CD14-positive monocyte (primary cell): ENCODE measurements at regions not wholly inside any gene's neighbourhood (a gene's known extent, or its start where the extent isn't known, plus 50 kb on each side); places are given as distances from the start of the nearest gene placed in this dataset.
"Not testable (repeated sequence)": the region's sequence is repeated elsewhere in the genome, so short reads cannot be mapped to it uniquely, and the experiment has no call there.

Experiments
- DNase-seq, 3 donors: peaks; one replicate each; pipeline ENCODE4 v3.0.0-alpha.2; 2011 to 2022
- H2AFZ ChIP-seq: 2 replicates; pipeline ENCODE4 v1.6.0; 2012; ENCODE audit warnings: mild to moderate bottlenecking, low read depth, low read length, inconsistent platforms; ENCODE audit not compliant: insufficient read depth, poor library complexity, severe bottlenecking
- H3K27ac ChIP-seq, 2 donors: 1 replicate in 1 of 2; 2 replicates in 1 of 2; pipeline ENCODE4 v1.5.1; 2012 to 2013; ENCODE audit warnings: low read length in 2 of 2, control low read depth in 1 of 2, inconsistent platforms in 1 of 2, low read depth in 1 of 2, mild to moderate bottlenecking in 1 of 2
- H3K27me3 ChIP-seq, 2 donors: one replicate each; pipeline versions ENCODE4 v1.6.0 to v1.6.1; 2011 to 2013; ENCODE audit warnings: low read length in 2 of 2; ENCODE audit not compliant: control insufficient read depth in 2 of 2, insufficient read depth in 2 of 2
- H3K36me3 ChIP-seq, 2 donors: replicated peaks in 1 of 2; 1 replicate in 1 of 2; 2 replicates in 1 of 2; pipeline versions ENCODE4 v1.5.1 to v1.6.1; 2012 to 2013; ENCODE audit warnings: low read length in 2 of 2, control low read depth in 1 of 2, inconsistent platforms in 1 of 2, mild to moderate bottlenecking in 1 of 2; ENCODE audit not compliant: insufficient read depth in 2 of 2, control insufficient read depth in 1 of 2
- H3K4me1 ChIP-seq, 2 donors: 1 replicate in 1 of 2; 2 replicates in 1 of 2; pipeline versions ENCODE4 v1.5.1 to v1.6.1; 2012 to 2013; ENCODE audit warnings: low read length in 2 of 2, control low read depth in 1 of 2, inconsistent platforms in 1 of 2, mild to moderate bottlenecking in 1 of 2, moderate library complexity in 1 of 2; ENCODE audit not compliant: insufficient read depth in 2 of 2, control insufficient read depth in 1 of 2
- H3K4me2 ChIP-seq: replicated peaks from 2 replicates; pipeline ENCODE3; 2012; ENCODE audit warnings: low read length, moderate library complexity, mild to moderate bottlenecking; ENCODE audit not compliant: poor library complexity, severe bottlenecking; ENCODE audit errors: extremely low read depth
- H3K4me3 ChIP-seq, 3 experiments: fragments of 200-600 bp in 1 of 3; sonication (generic) in 1 of 3; replicated peaks in 1 of 3; 1 replicate in 2 of 3; 2 replicates in 1 of 3; pipeline ENCODE4 v1.5.1; 2011 to 2013; ENCODE audit warnings: low read length in 3 of 3, mild to moderate bottlenecking in 3 of 3, control low read depth in 2 of 3, low read depth in 2 of 3, inconsistent platforms in 1 of 3, moderate library complexity in 1 of 3
- H3K79me2 ChIP-seq: 2 replicates; pipeline ENCODE4 v1.6.0; 2012; ENCODE audit warnings: mild to moderate bottlenecking, control low read depth, inconsistent platforms, low read length, moderate library complexity; ENCODE audit not compliant: insufficient read depth
- H3K9ac ChIP-seq: 2 replicates; pipeline ENCODE4 v1.6.0; 2017; ENCODE audit warnings: low read length, mild to moderate bottlenecking; ENCODE audit not compliant: insufficient read depth, poor library complexity, severe bottlenecking
- H3K9me3 ChIP-seq, 2 donors: replicated peaks in 1 of 2; 1 replicate in 1 of 2; 2 replicates in 1 of 2; pipeline versions ENCODE4 v1.5.1 to v1.6.1; 2012 to 2013; ENCODE audit warnings: low read length in 2 of 2, control low read depth in 1 of 2; ENCODE audit not compliant: control insufficient read depth in 1 of 2, insufficient read depth in 1 of 2
- H4K20me1 ChIP-seq: 2 replicates; pipeline ENCODE4 v1.6.0; 2012; ENCODE audit warnings: mild to moderate bottlenecking, low read length, control low read depth, moderate library complexity; ENCODE audit not compliant: insufficient read depth
- H3K27ac Mint-ChIP-seq, 7 donors: one replicate each; pipeline ENCODE4 v1.8.0; 2020; ENCODE audit warnings: mild to moderate bottlenecking in 7 of 7, mixed read lengths in 7 of 7, moderate library complexity in 6 of 7, inconsistent platforms in 2 of 7
- H3K27me3 Mint-ChIP-seq, 3 donors: one replicate each; pipeline ENCODE4 v1.8.0; 2021 to 2022; ENCODE audit warnings: low read depth in 3 of 3, mild to moderate bottlenecking in 3 of 3, mixed read lengths in 3 of 3, moderate library complexity in 3 of 3, inconsistent platforms in 1 of 3
- H3K36me3 Mint-ChIP-seq, 2 donors: one replicate each; pipeline ENCODE4 v1.8.0; 2020; ENCODE audit warnings: mixed read lengths in 2 of 2, inconsistent platforms in 1 of 2, mild to moderate bottlenecking in 1 of 2
- H3K4me1 Mint-ChIP-seq: one replicate; pipeline ENCODE4 v1.8.0; 2020; ENCODE audit warnings: mild to moderate bottlenecking, mixed read lengths
- H3K4me3 Mint-ChIP-seq, 2 donors: one replicate each; pipeline ENCODE4 v1.8.0; 2020; ENCODE audit warnings: mild to moderate bottlenecking in 2 of 2, mixed read lengths in 2 of 2, moderate library complexity in 1 of 2
- H3K9me3 Mint-ChIP-seq, 7 donors: one replicate each; pipeline ENCODE4 v1.8.0; 2020 to 2022; ENCODE audit warnings: mixed read lengths in 7 of 7, mild to moderate bottlenecking in 6 of 7, moderate library complexity in 6 of 7, inconsistent platforms in 2 of 7
- CTCF ChIP-seq: fragments of 200-600 bp; IDR thresholded peaks from one replicate; pipeline ENCODE4 v1.8.0; 2022; ENCODE audit warnings: antibody characterized with exemption, mild to moderate bottlenecking
- WGBS: methylation state at CpG from one replicate; pipeline ENCODE4 v1.1.5; 2013; ENCODE audit warnings: missing lambda C conversion rate; ENCODE audit not compliant: insufficient coverage; 5-methylcytosine and 5-hydroxymethylcytosine counted together
- intact Hi-C, 2 donors: fragments of 100-400 bp; cut with micrococcal nuclease; formaldehyde crosslinking; loops; one replicate each; pipeline versions ENCODE4 v1.15.0 to v1.15.1; 2023

- peaks cover 0 to 10% (median under 1%) of the 10 kb centered on the region in 7 donors for H3K9me3 Mint-ChIP-seq
- Histone ChIP-seq H3K9ac (no peak overlapping the region), H3K27me3 (no peaks in the 10 kb centered on the region), H2AFZ (no peak overlapping the region), H4K20me1 (no peaks in the 10 kb centered on the region), H3K36me3 (no peaks in the 10 kb centered on the region), H3K4me3 (no peak overlapping the region), H3K79me2 (no peaks in the 10 kb centered on the region), H3K9me3 (no peaks in the 10 kb centered on the region), H3K4me2 (no peak overlapping the region), H3K4me1 (peaks cover 0 to 3% of the 10 kb centered on the region in 2 donors), H3K27ac (no peak overlapping the region)
- intact Hi-C loops, result no loop called here
- H3K27me3 Mint-ChIP-seq, result peaks cover 4 to 6% (median 4%) of the 10 kb centered on the region in 3 donors
- H3K36me3 Mint-ChIP-seq, result no peaks in the 10 kb centered on the region
- DNase-seq, result no peak
- no peak overlapping the region for H3K4me3 Mint-ChIP-seq
- WGBS, result 84% methylated on average over 12 of the region's 14 CpGs
- TF ChIP-seq CTCF, result no peak
- peaks cover 13% of the 10 kb centered on the region for H3K4me1 Mint-ChIP-seq
- H3K27ac Mint-ChIP-seq, result peak overlapping the region in 1 of 7 donors; percentile 1
Observed at GRCh38 chr17:31722251-31723056, 136.6 kb downstream of the COPRS start.

GRCh38 chr17:31721291-31722025 lies 137.6 kb downstream of the COPRS start:
- Histone ChIP-seq H3K4me3 (no peak overlapping the region), H4K20me1 (no peaks in the 10 kb centered on the region), H3K79me2 (no peaks in the 10 kb centered on the region), H3K4me2 (no peak overlapping the region), H3K9ac (no peak overlapping the region), H3K36me3 (no peaks in the 10 kb centered on the region), H3K27ac (no peak overlapping the region), H3K9me3 (no peaks in the 10 kb centered on the region), H3K27me3 (no peaks in the 10 kb centered on the region), H3K4me1 (peaks cover 9 to 10% of the 10 kb centered on the region in 2 donors), H2AFZ (no peak overlapping the region)
- peak overlapping the region in 1 of 7 donors; percentile 20 for H3K27ac Mint-ChIP-seq
- peaks cover 0 to 11% (median 2%) of the 10 kb centered on the region in 7 donors for H3K9me3 Mint-ChIP-seq
- TF ChIP-seq CTCF, result no peak
- H3K4me3 Mint-ChIP-seq, result no peak overlapping the region
- intact Hi-C loops, result no loop called here
- peak in 1 of 3 donors; percentile 12 for DNase-seq
- H3K36me3 Mint-ChIP-seq, result no peaks in the 10 kb centered on the region
- peaks cover 4 to 6% (median 4%) of the 10 kb centered on the region in 3 donors for H3K27me3 Mint-ChIP-seq
- peaks cover 18% of the 10 kb centered on the region for H3K4me1 Mint-ChIP-seq
- 70% methylated on average over 8 of the region's 8 CpGs for WGBS

GRCh38 chr17:31717251-31717650 lies 141.8 kb downstream of the COPRS start:
- H3K9ac ChIP-seq, H3K4me2 ChIP-seq, H3K9me3 Mint-ChIP-seq, H3K4me3 Mint-ChIP-seq, H2AFZ ChIP-seq, H3K4me3 ChIP-seq, H3K27me3 ChIP-seq, H3K27ac ChIP-seq, H3K79me2 ChIP-seq, H3K9me3 ChIP-seq, H4K20me1 ChIP-seq, H3K27me3 Mint-ChIP-seq, H3K36me3 ChIP-seq, intact Hi-C loops, H3K36me3 Mint-ChIP-seq: not testable (repeated sequence)
- peaks cover 22 to 24% of the 10 kb centered on the region in 2 donors for H3K4me1 ChIP-seq
- Mint-ChIP-seq H3K27ac (peak overlapping the region in 5 of 7 donors; percentile 57 to 73 (median 69)), H3K4me1 (peaks cover 26% of the 10 kb centered on the region)
- 30% methylated on average over 4 of the region's 6 CpGs for WGBS
- DNase-seq, result peak; percentile 44 to 68 (median 65)
